Osteoblast (primary cell): ENCODE measurements at regions not wholly inside any gene's neighbourhood (a gene's known extent, or its start where the extent isn't known, plus 50 kb on each side); places are given as distances from the start of the nearest gene placed in this dataset.

Source experiments
- DNase-seq: peaks from one replicate; pipeline ENCODE4 v3.0.0; 2011; ENCODE audit warnings: low spot score, mixed read lengths; ENCODE audit not compliant: insufficient read length; ENCODE audit errors: missing footprints
- H2AFZ ChIP-seq: 2 replicates; pipeline ENCODE4 v1.6.0; 2011; ENCODE audit warnings: mild to moderate bottlenecking, low read length
- H3K27ac ChIP-seq: 2 replicates; pipeline ENCODE4 v1.5.1; 2011; ENCODE audit warnings: mild to moderate bottlenecking, low read depth, low read length, moderate library complexity
- H3K27me3 ChIP-seq: 2 replicates; pipeline ENCODE4 v1.6.0; 2012; ENCODE audit warnings: mild to moderate bottlenecking, control low read depth, inconsistent platforms, low read length, moderate library complexity; ENCODE audit not compliant: insufficient read depth
- H3K36me3 ChIP-seq: 2 replicates; pipeline ENCODE4 v1.5.1; 2011; ENCODE audit warnings: mild to moderate bottlenecking, low read length, control low read depth, moderate library complexity; ENCODE audit not compliant: insufficient read depth
- H3K4me1 ChIP-seq: 2 replicates; pipeline ENCODE4 v1.5.1; 2011; ENCODE audit warnings: mild to moderate bottlenecking, low read length, control low read depth, moderate library complexity; ENCODE audit not compliant: insufficient read depth
- H3K4me2 ChIP-seq: 2 replicates; pipeline ENCODE4 v1.6.0; 2011; ENCODE audit warnings: mild to moderate bottlenecking, low read length; ENCODE audit not compliant: insufficient read depth
- H3K4me3 ChIP-seq: fragments of 200-600 bp; sonication (generic); 3 replicates; pipeline ENCODE4 v1.5.1; 2012; ENCODE audit warnings: mild to moderate bottlenecking, low read length, inconsistent platforms; ENCODE audit not compliant: insufficient read depth
- H3K79me2 ChIP-seq: 2 replicates; pipeline ENCODE4 v1.6.0; 2012; ENCODE audit warnings: mild to moderate bottlenecking, low read length, control low read depth, inconsistent platforms; ENCODE audit not compliant: insufficient read depth
- H3K9me3 ChIP-seq: 2 replicates; pipeline ENCODE4 v1.5.1; 2011; ENCODE audit warnings: low read depth, low read length, control low read depth
- H4K20me1 ChIP-seq: 2 replicates; pipeline ENCODE4 v1.6.0; 2012; ENCODE audit warnings: mild to moderate bottlenecking, low read length, control low read depth; ENCODE audit not compliant: insufficient read depth
- TF ChIP-seq, protein P1 (sequence below): IDR thresholded peaks from 2 replicates; pipeline ENCODE4 v1.5.1; 2011; ENCODE audit warnings: mild to moderate bottlenecking, low read depth, low read length, moderate library complexity; ENCODE audit errors: extremely low read depth

DNA sequence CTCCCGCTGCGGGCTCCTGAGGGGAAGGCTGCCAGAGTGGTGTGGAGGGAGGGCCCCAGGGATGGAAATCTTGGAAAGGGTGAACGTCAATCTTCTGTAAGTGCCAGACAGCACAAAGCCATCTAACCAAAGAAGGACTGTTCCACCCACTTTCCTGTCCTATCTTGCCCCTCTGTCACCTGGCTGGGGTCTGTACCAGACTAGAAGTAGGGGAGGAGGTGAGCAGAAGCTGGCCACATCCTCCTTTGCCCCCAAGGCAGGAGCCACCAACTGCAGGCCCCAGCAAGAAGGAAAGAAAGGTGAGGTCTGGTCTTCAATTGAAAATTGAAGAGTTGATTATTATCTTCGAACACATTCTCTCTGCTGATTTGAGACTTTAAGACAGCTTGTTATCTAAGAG is 214.4 kb upstream of the LEF1 start:
- no peak overlapping the region for H2AFZ ChIP-seq
- H3K4me3 ChIP-seq, result no peak overlapping the region
- no peak overlapping the region for H3K27ac ChIP-seq
- no peaks in the 10 kb centered on the region for H3K36me3 ChIP-seq
- no peaks in the 10 kb centered on the region for H3K4me1 ChIP-seq
- H3K4me2 ChIP-seq, result no peak overlapping the region
- H3K27me3 ChIP-seq, result peaks cover 5% of the 10 kb centered on the region
- TF ChIP-seq, protein P1, sequence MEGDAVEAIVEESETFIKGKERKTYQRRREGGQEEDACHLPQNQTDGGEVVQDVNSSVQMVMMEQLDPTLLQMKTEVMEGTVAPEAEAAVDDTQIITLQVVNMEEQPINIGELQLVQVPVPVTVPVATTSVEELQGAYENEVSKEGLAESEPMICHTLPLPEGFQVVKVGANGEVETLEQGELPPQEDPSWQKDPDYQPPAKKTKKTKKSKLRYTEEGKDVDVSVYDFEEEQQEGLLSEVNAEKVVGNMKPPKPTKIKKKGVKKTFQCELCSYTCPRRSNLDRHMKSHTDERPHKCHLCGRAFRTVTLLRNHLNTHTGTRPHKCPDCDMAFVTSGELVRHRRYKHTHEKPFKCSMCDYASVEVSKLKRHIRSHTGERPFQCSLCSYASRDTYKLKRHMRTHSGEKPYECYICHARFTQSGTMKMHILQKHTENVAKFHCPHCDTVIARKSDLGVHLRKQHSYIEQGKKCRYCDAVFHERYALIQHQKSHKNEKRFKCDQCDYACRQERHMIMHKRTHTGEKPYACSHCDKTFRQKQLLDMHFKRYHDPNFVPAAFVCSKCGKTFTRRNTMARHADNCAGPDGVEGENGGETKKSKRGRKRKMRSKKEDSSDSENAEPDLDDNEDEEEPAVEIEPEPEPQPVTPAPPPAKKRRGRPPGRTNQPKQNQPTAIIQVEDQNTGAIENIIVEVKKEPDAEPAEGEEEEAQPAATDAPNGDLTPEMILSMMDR, result no peak
- no peaks in the 10 kb centered on the region for H3K79me2 ChIP-seq
- H3K9me3 ChIP-seq, result no peaks in the 10 kb centered on the region
- no peaks in the 10 kb centered on the region for H4K20me1 ChIP-seq
- no peak for DNase-seq

DNA sequence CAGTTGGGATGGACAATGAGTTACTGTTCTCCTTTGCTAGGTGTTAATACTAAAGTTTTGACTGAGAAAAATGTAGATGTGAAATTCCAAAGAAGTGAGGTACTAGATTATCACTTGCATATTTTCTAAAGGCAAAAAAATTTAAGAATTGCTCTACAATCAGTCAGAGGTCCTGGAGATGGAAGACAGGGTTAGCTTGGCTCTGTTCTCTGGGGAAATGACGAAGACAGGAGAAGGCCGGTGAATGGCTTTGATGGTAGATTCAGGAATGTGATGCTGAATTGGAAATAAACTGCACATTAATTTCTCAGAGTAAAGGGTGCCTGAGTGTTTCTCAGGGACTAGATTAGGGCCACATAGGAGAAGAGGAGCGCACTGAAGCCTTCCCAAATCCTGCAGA is 214.0 kb upstream of the LEF1 start:
- no peak for DNase-seq
- H2AFZ ChIP-seq, result no peak overlapping the region
- no peak overlapping the region for H3K27ac ChIP-seq
- H3K4me2 ChIP-seq, result no peak overlapping the region
- H3K4me1 ChIP-seq, result no peaks in the 10 kb centered on the region
- no peaks in the 10 kb centered on the region for H3K79me2 ChIP-seq
- no peaks in the 10 kb centered on the region for H3K36me3 ChIP-seq
- H4K20me1 ChIP-seq, result no peaks in the 10 kb centered on the region
- TF ChIP-seq, protein P1, result no peak
- H3K27me3 ChIP-seq, result peaks cover 3% of the 10 kb centered on the region
- H3K4me3 ChIP-seq, result no peak overlapping the region
- H3K9me3 ChIP-seq, result no peaks in the 10 kb centered on the region

DNA sequence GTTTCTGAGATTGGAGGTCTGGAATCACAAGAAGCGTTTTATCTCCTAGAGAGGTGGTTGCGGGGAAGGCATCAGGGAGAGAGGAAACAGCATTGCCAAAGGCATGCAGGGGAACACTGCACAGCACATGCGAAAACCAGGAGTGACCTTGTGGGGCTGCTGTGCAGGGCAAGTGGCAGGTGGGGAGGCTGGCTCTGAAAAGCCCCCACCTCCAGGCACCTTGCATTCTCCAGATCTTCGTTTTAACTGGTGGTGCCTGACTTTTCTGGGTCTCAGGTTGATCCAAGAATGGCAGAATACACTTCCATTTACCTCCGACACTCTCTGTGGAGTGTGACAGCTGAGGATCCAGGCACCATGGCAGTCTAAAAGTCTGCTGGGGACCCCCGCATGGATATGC is 209.4 kb upstream of the LEF1 start:
- Histone ChIP-seq H3K27ac (no peak overlapping the region), H3K4me1 (no peaks in the 10 kb centered on the region), H3K9me3 (no peaks in the 10 kb centered on the region), H3K27me3 (no peaks in the 10 kb centered on the region), H4K20me1 (no peaks in the 10 kb centered on the region), H2AFZ (no peak overlapping the region), H3K36me3 (no peaks in the 10 kb centered on the region), H3K79me2 (no peaks in the 10 kb centered on the region), H3K4me3 (no peak overlapping the region), H3K4me2 (no peak overlapping the region)
- TF ChIP-seq, protein P1, result no peak
- no peak for DNase-seq

DNA sequence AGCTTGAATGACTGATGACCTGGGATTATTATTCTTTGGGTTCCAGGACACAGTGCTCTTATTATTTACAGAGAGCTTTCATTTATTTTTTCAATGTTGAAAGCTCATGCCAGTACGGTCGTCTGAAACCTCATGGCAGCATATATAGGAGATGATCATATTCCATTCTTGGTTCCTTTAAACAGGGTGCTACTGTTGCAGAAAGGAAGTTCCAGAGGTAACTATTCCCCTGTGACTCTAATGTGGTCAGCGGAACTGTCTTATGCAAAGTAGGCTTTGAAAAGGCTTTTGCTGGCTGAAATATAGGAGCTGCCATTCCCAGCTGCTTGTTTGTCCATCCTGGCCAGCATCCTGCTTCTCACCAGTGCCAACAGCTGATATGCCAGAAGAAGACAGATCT is 208.3 kb upstream of the LEF1 start:
- no peaks in the 10 kb centered on the region for H3K4me1 ChIP-seq
- no peaks in the 10 kb centered on the region for H3K36me3 ChIP-seq
- TF ChIP-seq, protein P1, result no peak
- no peak overlapping the region for H3K27ac ChIP-seq
- DNase-seq, result no peak
- H3K9me3 ChIP-seq, result no peaks in the 10 kb centered on the region
- no peak overlapping the region for H3K4me2 ChIP-seq
- no peak overlapping the region for H2AFZ ChIP-seq
- no peak overlapping the region for H3K4me3 ChIP-seq
- peaks cover 2% of the 10 kb centered on the region for H3K27me3 ChIP-seq
- no peaks in the 10 kb centered on the region for H4K20me1 ChIP-seq
- H3K79me2 ChIP-seq, result no peaks in the 10 kb centered on the region
